Caki2 (cell line): ENCODE measurements at regions not wholly inside any gene's neighbourhood (a gene's known extent, or its start where the extent isn't known, plus 50 kb on each side); places are given as distances from the start of the nearest gene placed in this dataset.

Source experiments
- DNase-seq: peaks from one replicate; pipeline ENCODE4 v3.0.0-alpha.2; 2015; ENCODE audit warnings: low read depth
- in situ Hi-C: cut with HindIII; loops from 2 replicates; pipeline ENCODE4 v1.10.0; 2016; ENCODE audit warnings: low sequenced_read_pairs, low pct_unique_long_range_greater_than_20kb, mixed read lengths

- no peak for DNase-seq
- in situ Hi-C loops, result no loop called here
These were observed 74.0 kb upstream of the ITPRID2 start for GRCh38 chr2:181817509-181817908.

GRCh38 chr2:181818058-181818680, 73.4 kb upstream of the ITPRID2 start:
- in situ Hi-C loops, result no loop called here

GRCh38 chr2:181818840-181819239, 72.7 kb upstream of the ITPRID2 start:
- in situ Hi-C loops, result no loop called here
- no peak for DNase-seq

More at GRCh38 chr2:181818058-181818680, 73.4 kb upstream of the ITPRID2 start:
- DNase-seq, result no peak

GRCh38 chr2:181821049-181821448, 70.5 kb upstream of the ITPRID2 start:
- in situ Hi-C loops, result no loop called here
- no peak for DNase-seq

- DNase-seq, result no peak
- in situ Hi-C loops, result no loop called here
These were observed 69.4 kb upstream of the ITPRID2 start for GRCh38 chr2:181822097-181822496.

- in situ Hi-C loops, result no loop called here
These were observed 68.1 kb upstream of the ITPRID2 start for GRCh38 chr2:181823405-181823804.

GRCh38 chr2:181828122-181828705, 63.3 kb upstream of the ITPRID2 start:
- in situ Hi-C loops, result no loop called here
- DNase-seq, result no peak

More at GRCh38 chr2:181823405-181823804, 68.1 kb upstream of the ITPRID2 start:
- no peak for DNase-seq

- DNase-seq, result no peak
- in situ Hi-C loops, result no loop called here
These were observed 62.3 kb upstream of the ITPRID2 start for GRCh38 chr2:181829230-181829629.

- DNase-seq, result no peak
- in situ Hi-C loops, result no loop called here
These were observed 59.5 kb upstream of the ITPRID2 start for GRCh38 chr2:181832015-181832414.

- in situ Hi-C loops, result no loop called here
- DNase-seq, result no peak
These were observed 54.9 kb upstream of the ITPRID2 start for GRCh38 chr2:181836583-181836982.

- in situ Hi-C loops, result no loop called here
- DNase-seq, result no peak
These were observed 54.0 kb upstream of the ITPRID2 start for GRCh38 chr2:181837563-181837962.

GRCh38 chr2:181839811-181840210, 51.7 kb upstream of the ITPRID2 start:
- no peak for DNase-seq
- in situ Hi-C loops, result no loop called here

- in situ Hi-C loops, result no loop called here
- DNase-seq, result no peak
These were observed 50.5 kb upstream of the ITPRID2 start for GRCh38 chr2:181841079-181841478.
